Hepatocyte (in vitro differentiated cells): ENCODE measurements at regions not wholly inside any gene's neighbourhood (a gene's known extent, or its start where the extent isn't known, plus 50 kb on each side); places are given as distances from the start of the nearest gene placed in this dataset.

ENCODE experiments used
- DNase-seq: peaks from one replicate; pipeline ENCODE4 v3.0.0-alpha.2; 2016; ENCODE audit warnings: low spot score
- H2AFZ ChIP-seq: fragments of 200-600 bp; sonication (generic); 2 replicates; pipeline ENCODE4 v1.6.0; 2016; ENCODE audit warnings: antibody characterized with exemption, mild to moderate bottlenecking
- H3K27ac ChIP-seq: fragments of 200-600 bp; sonication (generic); 2 replicates; pipeline ENCODE4 v1.5.1; 2016; ENCODE audit warnings: mild to moderate bottlenecking
- H3K27me3 ChIP-seq: fragments of 200-600 bp; sonication (generic); 2 replicates; pipeline ENCODE4 v1.6.1; 2016
- H3K36me3 ChIP-seq: fragments of 200-600 bp; sonication (generic); replicated peaks from 2 replicates; pipeline ENCODE4 v1.5.1; 2016; ENCODE audit warnings: low read depth; ENCODE audit not compliant: insufficient read depth
- H3K4me1 ChIP-seq: fragments of 200-600 bp; sonication (generic); 2 replicates; pipeline ENCODE4 v1.5.1; 2016; ENCODE audit warnings: mild to moderate bottlenecking, moderate library complexity; ENCODE audit not compliant: insufficient read depth
- H3K4me2 ChIP-seq: fragments of 200-600 bp; sonication (generic); 2 replicates; pipeline ENCODE4 v1.6.0; 2016
- H3K4me3 ChIP-seq: fragments of 200-600 bp; sonication (generic); 2 replicates; pipeline ENCODE4 v1.5.1; 2016; ENCODE audit warnings: mild to moderate bottlenecking
- H3K79me2 ChIP-seq: fragments of 200-600 bp; sonication (generic); 2 replicates; pipeline ENCODE4 v1.6.0; 2017; ENCODE audit warnings: mild to moderate bottlenecking
- H3K9me2 ChIP-seq: fragments of 200-600 bp; sonication (generic); replicated peaks from 2 replicates; pipeline ENCODE4 v1.6.0; 2017; ENCODE audit warnings: mild to moderate bottlenecking; ENCODE audit not compliant: insufficient read depth
- H3K9me3 ChIP-seq: fragments of 200-600 bp; sonication (generic); 2 replicates; pipeline ENCODE4 v1.5.1; 2016; ENCODE audit warnings: low read depth, mild to moderate bottlenecking
- H4K20me1 ChIP-seq: fragments of 200-600 bp; sonication (generic); 2 replicates; pipeline ENCODE4 v1.6.0; 2016; ENCODE audit warnings: mild to moderate bottlenecking; ENCODE audit not compliant: insufficient read depth, poor library complexity, severe bottlenecking
- CTCF ChIP-seq: fragments of 200-600 bp; sonication (generic); IDR thresholded peaks from 2 replicates; pipeline ENCODE4 v1.5.1; 2016; ENCODE audit warnings: antibody characterized with exemption, mild to moderate bottlenecking; ENCODE audit not compliant: poor library complexity
- EZH2 ChIP-seq: fragments of 200-600 bp; sonication (generic); IDR thresholded peaks from 2 replicates; pipeline ENCODE4 v1.6.1; 2016; ENCODE audit warnings: antibody characterized with exemption, mild to moderate bottlenecking, borderline replicate concordance
- EZH2phosphoT487 ChIP-seq: fragments of 200-600 bp; sonication (generic); IDR thresholded peaks from one replicate; pipeline ENCODE4 v1.6.1; 2018; ENCODE audit warnings: antibody characterized with exemption, mild to moderate bottlenecking, low read depth, moderate library complexity; ENCODE audit not compliant: unreplicated experiment, severe bottlenecking
- WGBS: methylation state at CpG from one replicate; pipeline ENCODE4 v1.1.6; 2016; ENCODE audit warnings: low lambda C conversion rate; ENCODE audit errors: missing lambda C conversion rate; 5-methylcytosine and 5-hydroxymethylcytosine counted together

- Histone ChIP-seq H3K27me3 (no peaks in the 10 kb centered on the region), H3K4me1 (peaks cover 18% of the 10 kb centered on the region), H3K4me2 (no peak overlapping the region), H3K36me3 (no peaks in the 10 kb centered on the region), H2AFZ (no peak overlapping the region), H4K20me1 (no peaks in the 10 kb centered on the region), H3K9me3 (no peaks in the 10 kb centered on the region), H3K79me2 (no peaks in the 10 kb centered on the region), H3K27ac (no peak overlapping the region), H3K9me2 (no peaks in the 10 kb centered on the region), H3K4me3 (no peak overlapping the region)
- DNase-seq, result no peak
- WGBS, result 91% methylated on average over 1 of the region's 1 CpG
- TF ChIP-seq EZH2phosphoT487 (no peak), CTCF (no peak), EZH2 (no peak)
These were observed 310.9 kb downstream of the PRL start for GRCh38 chr6:21985904-21986303.

DNA sequence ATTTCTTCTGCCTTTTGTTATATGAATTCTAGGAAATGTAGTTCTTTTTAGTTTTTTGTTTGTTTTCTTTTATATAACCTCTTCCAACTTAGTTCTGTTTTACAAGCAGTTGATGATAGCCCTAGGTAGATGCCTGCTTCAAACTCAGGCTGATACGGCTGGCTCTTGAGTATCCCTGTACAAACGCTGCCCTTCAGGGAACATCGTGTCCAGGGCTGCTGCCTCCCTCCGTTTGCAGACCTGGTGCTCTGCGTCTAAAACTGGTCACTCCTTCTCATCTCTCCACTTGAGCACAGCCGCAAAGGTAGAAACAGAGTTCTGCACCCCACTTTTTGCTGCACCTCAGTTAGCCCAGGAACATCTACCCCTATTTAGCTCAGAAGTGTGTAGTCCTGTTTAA lies 310.1 kb downstream of the PRL start:
- H3K27me3 ChIP-seq, result no peaks in the 10 kb centered on the region
- H3K27ac ChIP-seq, result peak overlapping the region; percentile 88
- no peaks in the 10 kb centered on the region for H3K9me2 ChIP-seq
- no peak overlapping the region for H3K4me3 ChIP-seq
- WGBS, result 52% methylated on average over 6 of the region's 6 CpGs
- no peak overlapping the region for H2AFZ ChIP-seq
- TF ChIP-seq EZH2phosphoT487, result no peak
- no peak for TF ChIP-seq CTCF
- no peak for TF ChIP-seq EZH2
- no peaks in the 10 kb centered on the region for H3K9me3 ChIP-seq
- H3K4me2 ChIP-seq, result peak overlapping the region; percentile 68
- no peaks in the 10 kb centered on the region for H3K79me2 ChIP-seq
- no peak for DNase-seq
- no peaks in the 10 kb centered on the region for H4K20me1 ChIP-seq
- H3K36me3 ChIP-seq, result no peaks in the 10 kb centered on the region
- peaks cover 18% of the 10 kb centered on the region for H3K4me1 ChIP-seq

- peak; percentile 90 for DNase-seq
- no peaks in the 10 kb centered on the region for H3K9me3 ChIP-seq
- peak overlapping the region; percentile 68 for H3K4me2 ChIP-seq
- H3K27ac ChIP-seq, result peak overlapping the region; percentile 88
- H3K9me2 ChIP-seq, result no peaks in the 10 kb centered on the region
- no peaks in the 10 kb centered on the region for H4K20me1 ChIP-seq
- no peaks in the 10 kb centered on the region for H3K36me3 ChIP-seq
- TF ChIP-seq CTCF (no peak), EZH2phosphoT487 (no peak), EZH2 (no peak)
- 5% methylated on average over 9 of the region's 9 CpGs for WGBS
- H3K27me3 ChIP-seq, result no peaks in the 10 kb centered on the region
- H3K4me1 ChIP-seq, result peaks cover 18% of the 10 kb centered on the region
- no peak overlapping the region for H2AFZ ChIP-seq
- no peaks in the 10 kb centered on the region for H3K79me2 ChIP-seq
- H3K4me3 ChIP-seq, result no peak overlapping the region
These were observed 309.3 kb downstream of the PRL start for GRCh38 chr6:21987501-21987957.

DNA sequence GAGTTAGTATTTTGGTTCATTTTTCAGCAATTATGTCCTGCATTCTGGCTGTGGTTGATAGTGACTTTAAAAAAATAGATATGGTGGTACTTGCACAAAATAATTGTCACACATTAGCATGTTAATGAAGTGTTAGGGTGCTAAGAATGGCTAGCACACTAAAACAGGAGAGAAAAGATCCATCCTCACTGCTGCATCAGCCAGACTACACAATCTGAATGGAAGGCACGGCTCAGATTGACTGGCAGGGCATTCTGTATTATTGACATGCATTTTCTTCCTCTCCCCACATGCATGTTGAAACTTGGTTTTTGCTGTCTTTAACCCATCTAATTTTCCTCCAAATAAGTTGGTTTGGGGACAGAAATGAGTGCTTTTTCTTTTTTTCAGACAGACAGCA lies 306.3 kb downstream of the PRL start:
- H3K9me3 ChIP-seq, result no peaks in the 10 kb centered on the region
- no peak overlapping the region for H3K27ac ChIP-seq
- no peak overlapping the region for H3K4me3 ChIP-seq
- no peaks in the 10 kb centered on the region for H3K9me2 ChIP-seq
- H4K20me1 ChIP-seq, result no peaks in the 10 kb centered on the region
- no peaks in the 10 kb centered on the region for H3K36me3 ChIP-seq
- H3K4me2 ChIP-seq, result no peak overlapping the region
- no peak overlapping the region for H2AFZ ChIP-seq
- DNase-seq, result no peak
- TF ChIP-seq EZH2 (no peak), CTCF (no peak), EZH2phosphoT487 (no peak)
- H3K4me1 ChIP-seq, result peaks cover 18% of the 10 kb centered on the region
- no peaks in the 10 kb centered on the region for H3K27me3 ChIP-seq
- H3K79me2 ChIP-seq, result no peaks in the 10 kb centered on the region
- 90% methylated on average over 1 of the region's 1 CpG for WGBS
